Fibroblast of pulmonary artery (primary cell): ENCODE measurements at regions not wholly inside any gene's neighbourhood (a gene's known extent, or its start where the extent isn't known, plus 50 kb on each side); places are given as distances from the start of the nearest gene placed in this dataset.

Experiments used
- DNase-seq: peaks from one replicate; pipeline ENCODE4 v3.0.0-alpha.2; 2010; ENCODE audit warnings: low read depth
- H3K4me3 ChIP-seq: replicated peaks from 2 replicates; pipeline ENCODE4 v1.5.1; 2011; ENCODE audit warnings: low read depth, mild to moderate bottlenecking, control low read depth, low read length, moderate library complexity
- CTCF ChIP-seq: IDR thresholded peaks from 2 replicates; pipeline ENCODE4 v1.5.1; 2011; ENCODE audit warnings: mild to moderate bottlenecking, control low read depth, low read length, inconsistent platforms; ENCODE audit errors: missing control alignments

GRCh38 chr6:15922510-15923250 is 206.2 kb upstream of the MYLIP start:
- peak; percentile 97 for DNase-seq
- H3K4me3 ChIP-seq: no peak overlapping the region
- no peak for TF ChIP-seq CTCF

- no peak for TF ChIP-seq CTCF
- DNase-seq: peak; percentile 53
- H3K4me3 ChIP-seq: no peak overlapping the region
Observed at GRCh38 chr6:15921243-15921642, 207.6 kb upstream of the MYLIP start.

GRCh38 chr6:15916581-15916980 is 212.3 kb upstream of the MYLIP start:
- no peak for DNase-seq
- H3K4me3 ChIP-seq: no peak overlapping the region
- TF ChIP-seq CTCF: no peak

GRCh38 chr6:15915508-15916178 is 213.2 kb upstream of the MYLIP start:
- no peak for TF ChIP-seq CTCF
- no peak overlapping the region for H3K4me3 ChIP-seq
- DNase-seq: no peak

- DNase-seq: no peak
- TF ChIP-seq CTCF: no peak
Observed at GRCh38 chr6:15914553-15914952, 214.3 kb upstream of the MYLIP start.

GRCh38 chr6:15913573-15913972 is 215.3 kb upstream of the MYLIP start:
- no peak for DNase-seq

More at GRCh38 chr6:15914553-15914952, 214.3 kb upstream of the MYLIP start:
- no peak overlapping the region for H3K4me3 ChIP-seq

More at GRCh38 chr6:15913573-15913972, 215.3 kb upstream of the MYLIP start:
- no peak overlapping the region for H3K4me3 ChIP-seq
- no peak for TF ChIP-seq CTCF
